VCaP (cell line): ENCODE measurements at regions not wholly inside any gene's neighbourhood (a gene's known extent, or its start where the extent isn't known, plus 50 kb on each side); places are given as distances from the start of the nearest gene placed in this dataset.
"Not testable (repeated sequence)": the region's sequence is repeated elsewhere in the genome, so short reads cannot be mapped to it uniquely, and the experiment has no call there.

Experiments used
- H3K27ac ChIP-seq: fragments of 450-650 bp; 2 replicates; pipeline ENCODE4 v1.5.1; 2017
- TF ChIP-seq, protein P1 (sequence below): fragments of 450-650 bp; conservative IDR thresholded peaks from 2 replicates; pipeline ENCODE4 v1.5.1; 2017; ENCODE audit warnings: mild to moderate bottlenecking, moderate library complexity

DNA sequence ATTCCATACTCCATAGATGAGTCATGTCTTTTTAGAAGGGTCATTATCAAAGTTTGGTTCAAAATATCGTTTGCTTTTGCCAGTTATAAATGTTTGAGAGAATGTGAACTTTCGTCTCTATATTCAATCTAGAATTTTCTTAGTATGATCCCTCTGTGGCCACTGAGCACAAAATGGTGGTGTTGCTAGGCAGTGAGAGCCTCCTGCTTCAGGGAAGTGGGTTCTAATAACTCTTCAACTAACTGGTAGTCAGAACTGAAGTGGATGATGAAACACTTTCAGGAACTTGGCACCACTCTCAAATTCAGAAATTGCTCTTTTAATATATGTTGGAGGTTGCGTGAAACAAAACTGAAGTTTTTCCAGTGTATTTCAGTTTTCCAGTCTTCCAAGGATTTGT lies 125.0 kb upstream of the DOK5 start:
- no peak overlapping the region for H3K27ac ChIP-seq
- TF ChIP-seq, protein P1, sequence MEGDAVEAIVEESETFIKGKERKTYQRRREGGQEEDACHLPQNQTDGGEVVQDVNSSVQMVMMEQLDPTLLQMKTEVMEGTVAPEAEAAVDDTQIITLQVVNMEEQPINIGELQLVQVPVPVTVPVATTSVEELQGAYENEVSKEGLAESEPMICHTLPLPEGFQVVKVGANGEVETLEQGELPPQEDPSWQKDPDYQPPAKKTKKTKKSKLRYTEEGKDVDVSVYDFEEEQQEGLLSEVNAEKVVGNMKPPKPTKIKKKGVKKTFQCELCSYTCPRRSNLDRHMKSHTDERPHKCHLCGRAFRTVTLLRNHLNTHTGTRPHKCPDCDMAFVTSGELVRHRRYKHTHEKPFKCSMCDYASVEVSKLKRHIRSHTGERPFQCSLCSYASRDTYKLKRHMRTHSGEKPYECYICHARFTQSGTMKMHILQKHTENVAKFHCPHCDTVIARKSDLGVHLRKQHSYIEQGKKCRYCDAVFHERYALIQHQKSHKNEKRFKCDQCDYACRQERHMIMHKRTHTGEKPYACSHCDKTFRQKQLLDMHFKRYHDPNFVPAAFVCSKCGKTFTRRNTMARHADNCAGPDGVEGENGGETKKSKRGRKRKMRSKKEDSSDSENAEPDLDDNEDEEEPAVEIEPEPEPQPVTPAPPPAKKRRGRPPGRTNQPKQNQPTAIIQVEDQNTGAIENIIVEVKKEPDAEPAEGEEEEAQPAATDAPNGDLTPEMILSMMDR = no peak

DNA sequence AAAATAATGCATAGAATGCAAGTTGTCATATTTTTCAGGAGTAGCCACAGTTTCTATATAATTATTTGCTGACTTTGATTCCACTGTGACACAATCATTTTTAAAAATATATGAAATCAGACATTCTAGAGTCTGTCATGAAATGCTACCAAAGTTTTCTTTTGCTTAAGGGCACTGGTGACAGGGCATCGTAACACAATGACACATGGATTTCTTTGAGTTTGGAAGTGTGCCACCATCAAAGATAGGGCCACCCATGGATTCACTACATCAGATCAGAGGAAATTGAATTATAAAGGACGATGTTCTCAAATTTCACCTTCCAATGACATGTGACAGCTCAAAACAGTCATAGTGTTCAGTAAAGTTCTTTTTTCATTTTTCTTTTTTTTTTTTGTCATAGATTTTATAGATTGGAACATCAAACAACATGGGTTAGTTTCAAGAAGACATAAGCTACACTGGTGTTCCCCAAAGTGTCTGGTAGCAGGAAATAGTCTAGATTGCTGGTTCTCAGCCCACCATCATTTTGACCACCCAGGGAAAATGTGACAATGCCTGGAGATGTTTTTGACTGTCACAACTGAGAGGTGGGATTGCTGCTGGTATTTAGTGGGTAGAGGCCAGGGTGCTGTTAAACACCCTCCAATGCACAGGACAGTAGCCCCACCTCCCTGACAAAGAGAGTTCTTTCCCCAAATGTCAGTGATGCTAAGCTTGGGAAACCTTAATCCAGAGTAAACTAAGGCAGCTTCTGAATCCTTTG lies 123.8 kb upstream of the DOK5 start:
- no peak overlapping the region for H3K27ac ChIP-seq
- TF ChIP-seq, protein P1 = no peak

DNA sequence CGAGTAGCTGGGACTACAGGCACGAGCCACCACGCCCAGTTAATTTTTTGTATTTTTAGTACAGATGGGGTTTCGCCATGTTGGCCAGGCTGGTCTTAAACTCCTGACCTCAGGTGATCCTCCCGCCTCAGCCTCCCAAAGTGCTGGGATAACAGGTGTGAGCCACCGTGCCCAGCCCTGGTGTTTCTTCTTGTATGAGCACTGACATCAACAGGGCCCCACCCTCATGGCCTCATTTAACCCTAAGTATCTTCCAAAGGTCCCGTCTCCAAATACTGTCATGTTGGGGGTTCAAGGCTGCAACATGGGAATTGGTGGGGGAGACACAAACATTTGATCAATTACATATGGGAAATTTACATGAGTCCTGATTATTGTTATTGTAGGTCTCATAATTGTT lies 122.9 kb upstream of the DOK5 start:
- not testable (repeated sequence) for H3K27ac ChIP-seq

DNA sequence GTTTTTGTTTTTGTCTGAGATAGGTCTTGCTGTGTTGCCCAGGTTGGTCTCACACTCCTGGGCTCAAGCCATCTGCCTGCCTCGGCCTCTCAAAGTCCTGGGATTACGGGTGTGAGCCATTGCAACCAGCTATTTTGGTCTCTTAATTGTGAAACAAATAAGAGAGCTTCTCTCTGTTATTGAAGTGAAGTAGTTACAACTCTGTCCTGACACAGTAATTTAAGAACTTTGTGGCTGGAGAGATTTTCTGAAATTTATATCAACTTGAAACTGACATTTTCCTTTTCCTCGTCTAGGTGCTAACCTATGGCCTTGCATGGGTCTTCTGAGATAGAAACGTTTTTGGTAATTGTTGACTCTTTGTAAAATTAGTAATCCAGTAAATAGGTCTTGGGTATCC lies 122.1 kb upstream of the DOK5 start:
- no peak overlapping the region for H3K27ac ChIP-seq
- TF ChIP-seq, protein P1 = no peak

DNA sequence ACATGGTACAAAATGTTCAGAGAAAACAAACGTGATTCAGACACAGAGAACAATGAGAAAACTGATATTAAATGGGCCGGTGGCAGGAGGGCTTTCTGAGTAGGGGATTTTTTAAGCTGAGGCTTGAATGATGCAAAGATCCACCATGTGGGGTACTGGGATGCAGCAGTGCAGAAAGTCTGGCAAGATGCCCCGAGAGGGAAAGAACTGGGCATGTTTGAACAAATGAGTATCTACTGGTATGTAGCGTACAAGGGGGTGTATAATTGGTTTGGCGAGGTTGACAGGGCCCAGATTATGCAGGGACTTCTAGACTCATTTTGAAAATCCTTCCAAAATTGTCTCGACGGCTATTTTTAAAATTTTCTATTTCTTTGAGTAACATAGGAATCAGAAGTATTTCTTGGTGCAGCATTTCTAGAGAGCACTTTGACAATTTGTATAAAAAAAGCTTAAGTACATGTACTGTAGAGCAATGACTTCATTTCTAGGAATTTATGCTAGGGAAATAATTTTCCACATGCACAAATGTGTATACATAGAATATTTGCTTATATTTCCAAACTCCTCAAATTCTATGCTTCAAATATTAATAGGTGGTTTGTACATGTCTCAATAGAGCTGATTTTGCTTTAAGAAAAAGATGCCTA lies 119.6 kb upstream of the DOK5 start:
- TF ChIP-seq, protein P1 = no peak
- no peak overlapping the region for H3K27ac ChIP-seq

DNA sequence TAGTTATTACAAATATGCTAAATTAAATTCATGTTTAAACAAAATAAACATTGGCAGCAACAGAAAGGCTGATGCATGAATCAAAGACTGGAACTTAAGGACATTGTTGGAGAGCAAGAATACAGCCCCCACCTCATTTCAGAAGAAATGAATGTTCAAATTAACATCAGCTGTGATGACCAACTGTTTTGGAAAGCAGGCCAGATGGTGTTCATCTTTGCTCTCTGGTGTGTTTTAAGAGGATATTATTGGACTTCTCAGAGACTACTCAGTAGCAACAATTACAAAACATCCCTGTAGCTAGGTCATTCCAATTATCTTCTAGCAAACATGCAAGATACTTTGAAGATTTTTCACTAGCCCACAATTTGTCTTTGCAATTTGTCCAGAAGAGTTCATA lies 118.6 kb upstream of the DOK5 start:
- TF ChIP-seq, protein P1 = no peak
- H3K27ac ChIP-seq = no peak overlapping the region

DNA sequence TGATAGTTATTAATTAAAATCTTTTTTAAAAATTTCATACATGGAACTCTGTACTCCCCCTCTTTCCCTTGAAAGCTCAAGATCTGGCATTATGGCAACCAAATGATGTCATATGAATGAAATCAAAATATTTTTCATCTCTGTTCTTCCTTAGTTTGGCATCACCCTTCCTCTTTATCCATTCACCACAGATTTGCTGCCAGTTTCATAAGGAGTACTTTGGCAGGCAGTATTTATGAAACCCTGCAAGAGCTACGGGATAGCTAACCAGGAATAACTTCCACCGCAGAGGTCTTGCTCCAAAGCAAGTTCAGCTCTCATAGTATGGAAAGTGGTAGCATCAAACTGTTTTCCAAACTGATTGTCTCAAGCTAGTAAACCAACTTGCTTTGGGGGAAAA lies 113.9 kb upstream of the DOK5 start:
- TF ChIP-seq, protein P1 = no peak
- H3K27ac ChIP-seq = no peak overlapping the region

DNA sequence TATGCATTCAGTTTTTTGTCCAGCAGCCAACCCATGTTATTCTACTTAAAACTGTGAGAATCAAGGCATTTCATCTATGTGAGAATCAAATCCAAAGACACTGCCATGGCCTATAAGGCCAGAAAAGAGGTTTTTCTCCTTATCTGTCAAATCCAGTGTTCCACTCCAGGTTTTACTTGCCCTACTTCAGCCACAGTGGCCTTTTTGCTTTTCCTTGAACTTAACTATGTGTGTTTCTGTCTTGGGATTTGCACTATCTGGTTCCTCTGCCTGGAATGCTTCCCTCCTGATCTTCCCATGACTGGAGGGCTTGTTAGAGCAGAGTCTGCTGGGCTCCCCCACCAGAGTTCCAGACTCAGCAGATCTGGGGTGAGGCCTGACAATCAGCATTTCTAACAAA lies 113.1 kb upstream of the DOK5 start:
- H3K27ac ChIP-seq = no peak overlapping the region
- TF ChIP-seq, protein P1 = no peak
